GM12878 (cell line): ENCODE measurements at regions not wholly inside any gene's neighbourhood (a gene's known extent, or its start where the extent isn't known, plus 50 kb on each side); places are given as distances from the start of the nearest gene placed in this dataset.

Experiments
- ATAC-seq: fragments of 200-7000 bp; cut with Tn5 transposase; 3 replicates; pipeline ENCODE4 v1.9.1; 2020; ENCODE audit warnings: mild to moderate bottlenecking, moderate library complexity
- BruUV-seq: library from RNA; stranded (reverse); fragments of 400-500 nt; replicated peaks from 2 replicates; lab custom pipeline; 2021; lab: Mats Ljungman, UMichigan
- CTCF ChIA-PET: fragments of 300-600 bp; sonication (Branson Sonifier 250); formaldehyde crosslinking; extraction: SDS; loops from one replicate; lab custom pipeline; 2021; ENCODE audit warnings: inconsistent platforms; lab: Yijun Ruan, JAX
- POLR2A ChIA-PET: fragments of 350-600 bp; formaldehyde crosslinking; extraction: SDS; loops from one replicate; lab custom pipeline; 2021; ENCODE audit warnings: inconsistent platforms; lab: Charles Lee
- RAD21 ChIA-PET: fragments of 300-600 bp; sonication (Branson Sonifier 250); formaldehyde crosslinking; loops from one replicate; lab custom pipeline; 2023; ENCODE audit warnings: antibody characterized with exemption; ENCODE audit not compliant: unreplicated experiment; lab: Charles Lee
- SMC1A ChIA-PET: fragments of 300-600 bp; sonication (Branson Sonifier 250); formaldehyde crosslinking; loops from one replicate; lab custom pipeline; 2023; ENCODE audit not compliant: unreplicated experiment, uncharacterized antibody; lab: Charles Lee
- DNase-seq: peaks from one replicate; pipeline ENCODE4 v3.0.0-alpha.2; 2011; ENCODE audit warnings: low read depth, low spot score
- FAIRE-seq: peaks from 3 replicates; lab custom pipeline; 2011; peaks lifted over from hg19 to GRCh38; lab: Jason Lieb, UNC
- H2AFZ ChIP-seq: 2 replicates; pipeline ENCODE4 v1.6.0; 2011; ENCODE audit warnings: low read depth, low read length, control low read depth; ENCODE audit not compliant: control insufficient read depth
- H3K27ac ChIP-seq: 2 replicates; pipeline ENCODE4 v1.5.1; 2011; ENCODE audit warnings: control low read depth; ENCODE audit not compliant: control insufficient read depth, insufficient read depth
- H3K27me3 ChIP-seq, 2 experiments: replicated peaks in 1 of 2; 2 replicates each; pipeline versions ENCODE4 v1.6.0 to v1.6.1; 2011; ENCODE audit warnings: low read length in 1 of 2; ENCODE audit not compliant: control insufficient read depth in 2 of 2, insufficient read depth in 2 of 2
- H3K36me3 ChIP-seq, 2 experiments: 2 replicates each; pipeline ENCODE4 v1.5.1; 2011; ENCODE audit warnings: low read length in 1 of 2; ENCODE audit not compliant: control insufficient read depth in 2 of 2, insufficient read depth in 2 of 2
- H3K4me1 ChIP-seq: 2 replicates; pipeline ENCODE4 v1.6.1; 2011; ENCODE audit warnings: mild to moderate bottlenecking, low read length, moderate library complexity, mixed read lengths; ENCODE audit not compliant: control insufficient read depth, insufficient read depth
- H3K4me2 ChIP-seq: 2 replicates; pipeline ENCODE4 v1.6.0; 2011; ENCODE audit warnings: control low read depth; ENCODE audit not compliant: control insufficient read depth, insufficient read depth
- H3K4me3 ChIP-seq: fragments of 200-600 bp; sonication (generic); 2 replicates; pipeline ENCODE4 v1.5.1; 2016
- H3K79me2 ChIP-seq: 2 replicates; pipeline ENCODE4 v1.6.0; 2011; ENCODE audit warnings: low read length; ENCODE audit not compliant: control insufficient read depth, insufficient read depth
- H3K9ac ChIP-seq: 2 replicates; pipeline ENCODE4 v1.8.0; 2011; ENCODE audit warnings: low read length, control low read depth, mixed read lengths; ENCODE audit not compliant: control insufficient read depth, insufficient read depth
- H3K9me3 ChIP-seq: replicated peaks from 3 replicates; pipeline ENCODE4 v1.5.1; 2011; ENCODE audit warnings: mild to moderate bottlenecking, low read length; ENCODE audit not compliant: control insufficient read depth, insufficient read depth
- H4K20me1 ChIP-seq: 2 replicates; pipeline ENCODE4 v1.6.0; 2011; ENCODE audit not compliant: control insufficient read depth, insufficient read depth
- ELK1 ChIP-seq: IDR thresholded peaks from 2 replicates; pipeline ENCODE4 v1.6.1; 2012; ENCODE audit warnings: low read depth, low read length, improper control_type of control experiment
- FOS ChIP-seq: IDR thresholded peaks from 3 replicates; pipeline ENCODE4 v1.6.1; 2011; ENCODE audit warnings: borderline replicate concordance; ENCODE audit not compliant: insufficient read length; ENCODE audit errors: extremely low read depth
- MEF2A ChIP-seq: IDR thresholded peaks from 2 replicates; pipeline ENCODE4 v1.6.1; 2011; ENCODE audit warnings: low read depth, mild to moderate bottlenecking, low read length, moderate library complexity; ENCODE audit not compliant: insufficient read depth
- MLLT1 ChIP-seq: fragments of 450-650 bp; IDR thresholded peaks from 2 replicates; pipeline ENCODE4 v1.6.1; 2016; ENCODE audit warnings: mild to moderate bottlenecking
- NFXL1 ChIP-seq: fragments of 450-650 bp; IDR thresholded peaks from 2 replicates; pipeline ENCODE4 v1.6.1; 2017; ENCODE audit warnings: antibody characterized with exemption, mild to moderate bottlenecking, borderline replicate concordance
- NFYA ChIP-seq: IDR thresholded peaks from 2 replicates; pipeline ENCODE4 v1.6.1; 2011; ENCODE audit warnings: low read depth, mild to moderate bottlenecking, low read length, improper control_type of control experiment, borderline replicate concordance
- RELA ChIP-seq: fragments of 450-650 bp; IDR thresholded peaks from 2 replicates; pipeline ENCODE4 v1.8.0; 2014; ENCODE audit warnings: borderline replicate concordance; ENCODE audit not compliant: partially characterized antibody
- SPI1 ChIP-seq: IDR thresholded peaks from 2 replicates; pipeline ENCODE4 v1.6.1; 2011; ENCODE audit warnings: low read depth, mild to moderate bottlenecking, low read length, moderate library complexity, borderline replicate concordance; ENCODE audit not compliant: insufficient read depth
- WRNIP1 ChIP-seq: IDR thresholded peaks from 2 replicates; pipeline ENCODE4 v1.6.1; 2011; ENCODE audit warnings: low read depth, low read length, improper control_type of control experiment, borderline replicate concordance
- in situ Hi-C: fragments of 300-500 bp; cut with MboI; formaldehyde crosslinking; loops from 9 replicates; pipeline ENCODE4 v1.14.3; 2018; ENCODE audit warnings: mixed read lengths
- intact Hi-C: fragments of 100-400 bp; cut with micrococcal nuclease; formaldehyde crosslinking; loops from one replicate; pipeline ENCODE4 v1.14.2; 2022; ENCODE audit not compliant: unreplicated experiment

- H3K27me3 ChIP-seq = no peaks in the 10 kb centered on the region
- H3K9ac ChIP-seq = no peak overlapping the region
- no peak overlapping the region for H2AFZ ChIP-seq
- no peak for TF ChIP-seq ELK1
- no peak for TF ChIP-seq FOS
- TF ChIP-seq NFXL1 = no peak
- TF ChIP-seq SPI1 = no peak
- no peak for TF ChIP-seq WRNIP1
- no peak for TF ChIP-seq NFYA
- TF ChIP-seq MEF2A = no peak
- TF ChIP-seq MLLT1 = no peak
- TF ChIP-seq RELA = no peak
- RAD21 ChIA-PET = no interaction called here
- ATAC-seq (no peak), FAIRE-seq (no peak), DNase-seq (no peak)
- H3K4me3 ChIP-seq = no peak overlapping the region
- no peaks in the 10 kb centered on the region for H4K20me1 ChIP-seq
- CTCF ChIA-PET = no interaction called here
- H3K27ac ChIP-seq = no peak overlapping the region
- no peaks in the 10 kb centered on the region for H3K4me1 ChIP-seq
- no TSS peak for BruUV-seq
- H3K9me3 ChIP-seq = no peaks in the 10 kb centered on the region
- in situ Hi-C loops = no loop called here
- intact Hi-C loops = no loop called here
- SMC1A ChIA-PET = no interaction called here
- H3K36me3 ChIP-seq = no peaks in the 10 kb centered on the region
- H3K4me2 ChIP-seq = no peak overlapping the region
- POLR2A ChIA-PET = no interaction called here
- no peaks in the 10 kb centered on the region for H3K79me2 ChIP-seq
Observed at GRCh38 chr9:104412238-104412637, 91.8 kb upstream of the OR13F1 start.
